ENCODE measurements at regions not wholly inside any gene's neighbourhood (a gene's known extent, or its start where the extent isn't known, plus 50 kb on each side); places are given as distances from the start of the nearest gene placed in this dataset.

DNA sequence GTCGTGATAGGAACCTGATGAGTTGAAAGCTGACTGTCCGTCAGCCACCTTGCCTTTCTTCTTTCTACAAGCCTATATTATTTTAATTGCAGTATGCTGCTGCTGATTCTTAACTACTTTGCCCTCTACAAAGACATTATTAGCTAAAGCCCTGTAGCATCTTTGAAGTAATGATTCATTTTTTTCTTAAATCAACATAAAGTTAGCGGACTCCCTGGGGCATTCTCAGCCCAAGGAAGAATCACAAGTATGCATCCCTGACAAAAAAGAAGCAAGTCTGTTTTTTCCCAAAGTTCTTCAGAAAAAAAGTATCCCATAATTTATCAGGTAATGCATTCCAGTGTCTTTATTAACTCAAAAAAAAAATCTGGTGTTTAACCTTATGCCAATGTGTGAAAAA, 69.5 kb upstream of the TAS2R1 start:
- DNase-seq (no peak), ATAC-seq (ENCODE audit: low read depth) (no peak)
- Mint-ChIP-seq H3K4me1 (no peaks in the 10 kb centered on the region), H3K4me3 (no peak overlapping the region), H3K27me3 (no peaks in the 10 kb centered on the region), H3K27ac (no peak overlapping the region), H3K9me3 (ENCODE audit: insufficient read depth) (peaks cover 4% of the 10 kb centered on the region)
- WGBS (ENCODE audit: insufficient coverage): no CpG with 5 or more reads among the region's 3 CpGs
- no peaks in the 10 kb centered on the region for H3K36me3 ChIP-seq (replicated peaks in 1 of 2; ENCODE audit: control extremely low read depth in 1 of 2, control insufficient read depth in 1 of 2, extremely low read depth in 1 of 2, insufficient read depth in 2 of 2, low read length in 1 of 2)
- no peaks in the 10 kb centered on the region for H3K9me3 ChIP-seq (ENCODE audit: control extremely low read depth in 1 of 3, control insufficient read depth in 2 of 3, insufficient read depth in 1 of 3, low read length in 2 of 3)
- H3K79me2 ChIP-seq (ENCODE audit: control insufficient read depth, insufficient read depth, low read length): no peaks in the 10 kb centered on the region
- H3K4me3 ChIP-seq (ENCODE audit: control extremely low read depth in 1 of 5, extremely low read depth in 1 of 5, insufficient read depth in 1 of 5, low read depth in 2 of 5, low read length in 4 of 5): no peak overlapping the region
- H4K20me1 ChIP-seq (ENCODE audit: control insufficient read depth, insufficient read depth, low read length, poor library complexity, severe bottlenecking): no peaks in the 10 kb centered on the region
- H3K27ac ChIP-seq (ENCODE audit: low read length in 2 of 2): no peak overlapping the region
- H3K27me3 ChIP-seq (replicated peaks in 1 of 4; ENCODE audit: control extremely low read depth in 1 of 4, control insufficient read depth in 3 of 4, insufficient read depth in 4 of 4, low read length in 3 of 4): no peaks in the 10 kb centered on the region
- ChIA-PET CTCF (no interaction called here), POLR2A (no interaction called here)
- no peak overlapping the region for H3K9ac ChIP-seq (ENCODE audit: low read length)
- intact Hi-C loops (cut with micrococcal nuclease): no loop called here
- no peaks in the 10 kb centered on the region for H3K4me1 ChIP-seq (ENCODE audit: control insufficient read depth in 2 of 2, insufficient read depth in 2 of 2, low read length in 2 of 2)
- H3K4me2 ChIP-seq (replicated peaks; ENCODE audit: low read depth, low read length, poor library complexity, severe bottlenecking): no peak overlapping the region
- no peak overlapping the region for H2AFZ ChIP-seq (ENCODE audit: insufficient read depth, low read depth, low read length, poor library complexity, severe bottlenecking)
- no peak for TF ChIP-seq EZH2 (IDR thresholded peaks at IDR 0.05; ENCODE audit: borderline replicate concordance, insufficient read depth, low read depth, low read length, poor library complexity, severe bottlenecking)
- TF ChIP-seq, protein P1, sequence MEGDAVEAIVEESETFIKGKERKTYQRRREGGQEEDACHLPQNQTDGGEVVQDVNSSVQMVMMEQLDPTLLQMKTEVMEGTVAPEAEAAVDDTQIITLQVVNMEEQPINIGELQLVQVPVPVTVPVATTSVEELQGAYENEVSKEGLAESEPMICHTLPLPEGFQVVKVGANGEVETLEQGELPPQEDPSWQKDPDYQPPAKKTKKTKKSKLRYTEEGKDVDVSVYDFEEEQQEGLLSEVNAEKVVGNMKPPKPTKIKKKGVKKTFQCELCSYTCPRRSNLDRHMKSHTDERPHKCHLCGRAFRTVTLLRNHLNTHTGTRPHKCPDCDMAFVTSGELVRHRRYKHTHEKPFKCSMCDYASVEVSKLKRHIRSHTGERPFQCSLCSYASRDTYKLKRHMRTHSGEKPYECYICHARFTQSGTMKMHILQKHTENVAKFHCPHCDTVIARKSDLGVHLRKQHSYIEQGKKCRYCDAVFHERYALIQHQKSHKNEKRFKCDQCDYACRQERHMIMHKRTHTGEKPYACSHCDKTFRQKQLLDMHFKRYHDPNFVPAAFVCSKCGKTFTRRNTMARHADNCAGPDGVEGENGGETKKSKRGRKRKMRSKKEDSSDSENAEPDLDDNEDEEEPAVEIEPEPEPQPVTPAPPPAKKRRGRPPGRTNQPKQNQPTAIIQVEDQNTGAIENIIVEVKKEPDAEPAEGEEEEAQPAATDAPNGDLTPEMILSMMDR (IDR thresholded peaks at IDR 0.05): no peak

DNA sequence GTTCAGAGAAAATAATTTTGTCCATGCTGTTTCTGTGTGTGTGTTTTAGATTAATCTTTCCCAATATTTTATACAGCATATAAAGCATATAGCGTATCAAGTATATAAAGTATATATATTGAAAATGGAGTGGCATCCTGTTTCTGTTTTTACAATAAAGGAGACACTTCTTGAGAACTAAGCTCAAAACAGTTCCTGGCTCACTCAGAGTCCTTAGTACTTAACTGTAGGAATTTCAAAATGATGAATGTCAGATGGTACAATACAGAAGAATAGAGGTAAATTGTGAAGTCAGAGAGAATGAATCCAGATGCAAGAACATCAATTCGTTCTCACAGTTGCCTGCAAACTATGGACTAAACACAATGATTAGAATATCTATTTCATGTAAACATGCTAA, 68.7 kb upstream of the TAS2R1 start:
- no peaks in the 10 kb centered on the region for H3K79me2 ChIP-seq (ENCODE audit: control insufficient read depth, insufficient read depth, low read length)
- H3K4me1 ChIP-seq (ENCODE audit: control insufficient read depth in 2 of 2, insufficient read depth in 2 of 2, low read length in 2 of 2): no peaks in the 10 kb centered on the region
- TF ChIP-seq EZH2 (IDR thresholded peaks at IDR 0.05; ENCODE audit: borderline replicate concordance, insufficient read depth, low read depth, low read length, poor library complexity, severe bottlenecking): no peak
- TF ChIP-seq, protein P1 (IDR thresholded peaks at IDR 0.05): no peak
- H3K4me1 Mint-ChIP-seq: no peaks in the 10 kb centered on the region
- no peaks in the 10 kb centered on the region for H3K9me3 ChIP-seq (ENCODE audit: control extremely low read depth in 1 of 3, control insufficient read depth in 2 of 3, insufficient read depth in 1 of 3, low read length in 2 of 3)
- WGBS (ENCODE audit: insufficient coverage): no CpG with 5 or more reads among the region's 2 CpGs
- no peak overlapping the region for H3K27ac Mint-ChIP-seq
- H3K9ac ChIP-seq (ENCODE audit: low read length): no peak overlapping the region
- CTCF ChIA-PET: no interaction called here
- POLR2A ChIA-PET: no interaction called here
- DNase-seq (no peak), ATAC-seq (ENCODE audit: low read depth) (no peak)
- no peaks in the 10 kb centered on the region for H3K27me3 Mint-ChIP-seq
- no peak overlapping the region for H3K4me2 ChIP-seq (replicated peaks; ENCODE audit: low read depth, low read length, poor library complexity, severe bottlenecking)
- intact Hi-C loops (cut with micrococcal nuclease): no loop called here
- no peak overlapping the region for H3K4me3 ChIP-seq (ENCODE audit: control extremely low read depth in 1 of 5, extremely low read depth in 1 of 5, insufficient read depth in 1 of 5, low read depth in 2 of 5, low read length in 4 of 5)
- no peak overlapping the region for H2AFZ ChIP-seq (ENCODE audit: insufficient read depth, low read depth, low read length, poor library complexity, severe bottlenecking)
- no peaks in the 10 kb centered on the region for H4K20me1 ChIP-seq (ENCODE audit: control insufficient read depth, insufficient read depth, low read length, poor library complexity, severe bottlenecking)
- H3K36me3 ChIP-seq (replicated peaks in 1 of 2; ENCODE audit: control extremely low read depth in 1 of 2, control insufficient read depth in 1 of 2, extremely low read depth in 1 of 2, insufficient read depth in 2 of 2, low read length in 1 of 2): no peaks in the 10 kb centered on the region
- no peak overlapping the region for H3K27ac ChIP-seq (ENCODE audit: low read length in 2 of 2)
- no peak overlapping the region for H3K4me3 Mint-ChIP-seq
- H3K9me3 Mint-ChIP-seq (ENCODE audit: insufficient read depth): peaks cover 4% of the 10 kb centered on the region
- no peaks in the 10 kb centered on the region for H3K27me3 ChIP-seq (replicated peaks in 1 of 4; ENCODE audit: control extremely low read depth in 1 of 4, control insufficient read depth in 3 of 4, insufficient read depth in 4 of 4, low read length in 3 of 4)

Measured in B cell (primary cell).